GM12892 (cell line): ENCODE measurements at regions not wholly inside any gene's neighbourhood (a gene's known extent, or its start where the extent isn't known, plus 50 kb on each side); places are given as distances from the start of the nearest gene placed in this dataset.

ENCODE experiments used
- POLR2A ChIP-seq: IDR thresholded peaks from 2 replicates; pipeline ENCODE4 v1.6.1; 2011; ENCODE audit warnings: low read depth, low read length, control low read depth
- POLR2AphosphoS5 ChIP-seq: IDR thresholded peaks from 2 replicates; pipeline ENCODE4 v1.6.1; 2011; ENCODE audit warnings: low read depth, low read length, control low read depth
- TAF1 ChIP-seq: IDR thresholded peaks from 2 replicates; pipeline ENCODE4 v1.6.1; 2011; ENCODE audit warnings: low read depth, mild to moderate bottlenecking, control low read depth, low read length, borderline replicate concordance

GRCh38 chr12:111024205-111024801 lies 103.9 kb upstream of the MYL2 start:
- TF ChIP-seq TAF1 (no peak), POLR2A (no peak), POLR2AphosphoS5 (no peak)
